ENCODE measurements at regions not wholly inside any gene's neighbourhood (a gene's known extent, or its start where the extent isn't known, plus 50 kb on each side); places are given as distances from the start of the nearest gene placed in this dataset.
"Not testable (repeated sequence)": the region's sequence is repeated elsewhere in the genome, so short reads cannot be mapped to it uniquely, and the experiment has no call there.

DNA sequence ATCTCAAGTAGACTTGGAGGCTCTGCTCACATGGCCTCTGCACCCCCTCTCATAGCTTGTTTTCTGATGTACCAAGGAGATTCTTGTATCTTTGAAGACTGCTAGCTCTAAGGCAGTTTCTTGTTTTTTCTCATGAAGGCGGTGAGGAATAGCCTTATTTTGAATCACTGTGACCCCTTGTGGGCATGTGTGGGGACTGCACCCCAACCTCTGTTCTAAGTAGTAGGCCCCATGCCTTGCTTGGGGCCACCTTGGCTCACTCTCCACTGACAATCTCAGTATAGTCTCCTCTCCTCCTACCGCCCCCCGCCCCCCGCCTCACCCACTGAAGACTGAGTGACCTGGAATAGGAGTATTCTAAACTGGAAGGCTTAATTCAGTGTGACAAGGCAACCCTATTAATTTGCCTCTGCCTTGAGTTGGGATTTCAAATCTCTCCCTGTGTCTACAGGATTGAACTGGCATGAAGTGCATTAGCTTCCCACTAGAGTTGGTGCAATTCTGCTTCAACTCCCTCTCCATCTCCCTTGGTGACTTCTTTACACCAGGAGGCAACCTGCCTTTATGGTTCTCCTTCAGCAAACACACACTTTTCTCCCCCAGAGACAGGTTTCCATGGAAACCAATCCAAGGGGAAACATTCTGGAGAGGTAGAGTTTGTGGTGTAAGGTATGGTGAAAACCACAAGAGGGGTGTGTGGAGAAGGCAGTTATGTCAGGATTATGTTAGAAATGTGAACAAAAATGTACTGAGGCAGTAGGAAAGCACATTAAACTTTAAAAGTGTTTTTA is 75.4 kb upstream of the ECI2 start:
- TF ChIP-seq, protein P1, sequence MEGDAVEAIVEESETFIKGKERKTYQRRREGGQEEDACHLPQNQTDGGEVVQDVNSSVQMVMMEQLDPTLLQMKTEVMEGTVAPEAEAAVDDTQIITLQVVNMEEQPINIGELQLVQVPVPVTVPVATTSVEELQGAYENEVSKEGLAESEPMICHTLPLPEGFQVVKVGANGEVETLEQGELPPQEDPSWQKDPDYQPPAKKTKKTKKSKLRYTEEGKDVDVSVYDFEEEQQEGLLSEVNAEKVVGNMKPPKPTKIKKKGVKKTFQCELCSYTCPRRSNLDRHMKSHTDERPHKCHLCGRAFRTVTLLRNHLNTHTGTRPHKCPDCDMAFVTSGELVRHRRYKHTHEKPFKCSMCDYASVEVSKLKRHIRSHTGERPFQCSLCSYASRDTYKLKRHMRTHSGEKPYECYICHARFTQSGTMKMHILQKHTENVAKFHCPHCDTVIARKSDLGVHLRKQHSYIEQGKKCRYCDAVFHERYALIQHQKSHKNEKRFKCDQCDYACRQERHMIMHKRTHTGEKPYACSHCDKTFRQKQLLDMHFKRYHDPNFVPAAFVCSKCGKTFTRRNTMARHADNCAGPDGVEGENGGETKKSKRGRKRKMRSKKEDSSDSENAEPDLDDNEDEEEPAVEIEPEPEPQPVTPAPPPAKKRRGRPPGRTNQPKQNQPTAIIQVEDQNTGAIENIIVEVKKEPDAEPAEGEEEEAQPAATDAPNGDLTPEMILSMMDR (IDR thresholded peaks at IDR 0.05 in 8 of 11, conservative IDR thresholded peaks at IDR 0.05 in 3 of 11): peak; percentile 17 to 77 (median 60)
- no peak for TF ChIP-seq POLR2A (IDR thresholded peaks at IDR 0.05)
- intact Hi-C loops (cut with DNase I; ENCODE audit: low total_unique reads): no loop called here
- H3K27ac ChIP-seq: no peak overlapping the region
- no peaks in the 10 kb centered on the region for H3K27me3 ChIP-seq (replicated peaks in 1 of 7)
- H3K36me3 ChIP-seq: no peaks in the 10 kb centered on the region
- H3K9me3 ChIP-seq: peaks cover 0 to 30% (median 19%) of the 10 kb centered on the region in 8 donors
- DNase-seq: no peak
- WGBS, 5 donors: 52 to 71% (median 63%) methylated on average over 4 of the region's 4 CpGs
- H3K4me3 ChIP-seq: no peak overlapping the region
- H3K4me1 ChIP-seq: peaks cover 0 to 26% (median 11%) of the 10 kb centered on the region in 6 donors

DNA sequence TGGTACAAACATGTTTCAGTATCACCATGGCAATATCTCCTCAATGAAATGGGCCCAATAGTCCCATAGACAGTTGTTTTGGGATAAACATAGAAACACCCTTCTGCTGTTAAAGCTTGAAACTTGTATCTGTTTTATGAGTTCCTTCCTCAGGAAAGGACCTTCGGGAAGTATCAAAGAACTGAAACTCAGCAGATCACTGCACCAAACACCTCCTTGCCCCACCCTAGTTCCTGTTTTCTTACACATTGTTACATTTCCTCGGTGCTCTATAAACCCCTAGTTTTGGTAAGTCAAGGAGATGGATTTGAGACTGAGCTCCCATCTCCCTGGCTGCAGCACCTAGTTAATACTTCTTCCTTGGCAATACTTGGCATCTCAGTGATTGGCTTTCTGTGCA is 73.8 kb upstream of the ECI2 start:
- no peak overlapping the region for H3K4me3 ChIP-seq
- TF ChIP-seq POLR2AphosphoS5 (IDR thresholded peaks at IDR 0.05) (no peak), POLR2A (IDR thresholded peaks at IDR 0.05) (no peak)
- TF ChIP-seq, protein P1 (IDR thresholded peaks at IDR 0.05 in 8 of 11, conservative IDR thresholded peaks at IDR 0.05 in 3 of 11): no peak
- H3K27ac ChIP-seq: peak overlapping the region in 1 of 8 donors; percentile 44
- intact Hi-C loops (cut with DNase I; ENCODE audit: low total_unique reads): no loop called here
- peaks cover 0 to 26% (median 11%) of the 10 kb centered on the region in 6 donors for H3K4me1 ChIP-seq
- 10 to 39% (median 14%) methylated on average over 2 of the region's 2 CpGs for WGBS, 5 donors
- H3K27me3 ChIP-seq (replicated peaks in 1 of 7): peaks cover 0 to 7% (median 0%) of the 10 kb centered on the region in 7 donors
- no peaks in the 10 kb centered on the region for H3K36me3 ChIP-seq
- H3K9me3 ChIP-seq: peaks cover 0 to 25% (median 22%) of the 10 kb centered on the region in 8 donors
- DNase-seq: no peak

DNA sequence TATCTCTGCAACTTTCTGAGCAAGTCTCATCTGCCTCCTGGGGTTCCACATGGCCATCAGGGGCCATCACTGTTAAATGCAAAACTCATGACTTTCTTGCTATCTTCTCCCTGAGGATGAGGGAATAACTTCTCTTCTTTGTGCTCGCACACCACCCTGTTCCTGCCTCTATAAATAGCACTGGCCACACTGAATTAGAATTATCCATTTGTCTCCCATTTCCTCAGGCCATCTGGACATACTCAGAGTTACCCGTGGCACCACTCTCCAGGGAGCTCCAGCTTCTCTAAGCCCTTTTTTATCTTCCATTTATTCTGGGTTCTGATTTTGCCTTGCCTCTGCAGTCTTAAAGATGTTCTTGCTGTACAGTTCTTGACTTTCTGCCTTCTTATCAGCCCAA is 72.8 kb upstream of the ECI2 start:
- Histone ChIP-seq H3K27ac (no peak overlapping the region), H3K27me3 (replicated peaks in 1 of 7) (peaks cover 0 to 7% (median 0%) of the 10 kb centered on the region in 7 donors), H3K4me1 (peaks cover 0 to 26% (median 11%) of the 10 kb centered on the region in 6 donors), H3K9me3 (peaks cover 0 to 25% (median 21%) of the 10 kb centered on the region in 8 donors), H3K36me3 (no peaks in the 10 kb centered on the region), H3K4me3 (no peak overlapping the region)
- DNase-seq: no peak
- WGBS, 5 donors: 69 to 90% (median 72%) methylated on average over 2 of the region's 2 CpGs
- TF ChIP-seq, protein P1 (IDR thresholded peaks at IDR 0.05 in 8 of 11, conservative IDR thresholded peaks at IDR 0.05 in 3 of 11): no peak
- no peak for TF ChIP-seq POLR2AphosphoS5 (IDR thresholded peaks at IDR 0.05)
- no peak for TF ChIP-seq POLR2A (IDR thresholded peaks at IDR 0.05)
- intact Hi-C loops (cut with DNase I; ENCODE audit: low total_unique reads): no loop called here

DNA sequence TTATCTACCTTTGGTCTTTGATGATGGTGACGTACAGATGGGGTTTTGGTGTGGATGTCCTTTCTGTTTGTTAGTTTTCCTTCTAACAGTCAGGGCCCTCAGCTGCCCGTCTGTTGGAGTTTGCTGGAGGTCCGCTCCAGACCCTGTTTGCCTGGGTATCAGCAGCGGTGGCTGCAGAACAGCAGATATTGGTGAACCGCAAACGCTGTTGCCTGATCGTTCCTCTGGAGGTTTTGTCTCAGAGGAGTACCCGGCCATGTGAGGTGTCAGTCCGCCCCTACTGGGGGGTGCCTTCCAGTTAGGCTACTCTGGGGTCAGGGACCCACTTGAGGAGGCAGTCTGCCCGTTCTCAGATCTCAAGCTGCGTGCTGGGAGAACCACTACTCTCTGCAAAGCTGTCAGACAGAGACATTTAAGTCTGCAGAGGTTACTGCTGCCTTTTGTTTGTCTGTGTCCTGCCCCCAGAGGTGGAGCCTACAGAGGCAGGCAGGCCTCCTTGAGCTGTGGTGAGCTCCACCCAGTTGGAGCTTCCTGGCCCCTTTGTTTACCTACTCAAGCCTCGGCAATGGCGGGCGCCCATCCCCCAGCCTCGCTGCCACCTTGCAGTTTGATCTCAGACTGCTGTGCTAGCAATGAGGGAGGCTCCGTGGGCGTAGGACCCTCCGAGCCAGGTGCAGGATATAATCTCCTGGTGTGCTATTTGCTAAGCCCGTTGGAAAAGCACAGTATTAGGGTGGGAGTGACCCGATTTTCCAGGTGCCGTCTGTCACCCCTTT is 68.5 kb upstream of the ECI2 start:
- H3K27me3 ChIP-seq (replicated peaks in 1 of 7); H3K4me1 ChIP-seq; H3K36me3 ChIP-seq; H3K27ac ChIP-seq; intact Hi-C loops (cut with DNase I; ENCODE audit: low total_unique reads); DNase-seq; H3K4me3 ChIP-seq: not testable (repeated sequence)
- 89 to 92% (median 92%) methylated on average over 17 to 21 of the region's 21 CpGs for WGBS, 5 donors
- H3K9me3 ChIP-seq: peaks cover 0 to 19% (median 15%) of the 10 kb centered on the region in 8 donors

Measured in spleen (tissue), 11 donors.